ENCODE measurements at regions not wholly inside any gene's neighbourhood (a gene's known extent, or its start where the extent isn't known, plus 50 kb on each side); places are given as distances from the start of the nearest gene placed in this dataset.

DNA sequence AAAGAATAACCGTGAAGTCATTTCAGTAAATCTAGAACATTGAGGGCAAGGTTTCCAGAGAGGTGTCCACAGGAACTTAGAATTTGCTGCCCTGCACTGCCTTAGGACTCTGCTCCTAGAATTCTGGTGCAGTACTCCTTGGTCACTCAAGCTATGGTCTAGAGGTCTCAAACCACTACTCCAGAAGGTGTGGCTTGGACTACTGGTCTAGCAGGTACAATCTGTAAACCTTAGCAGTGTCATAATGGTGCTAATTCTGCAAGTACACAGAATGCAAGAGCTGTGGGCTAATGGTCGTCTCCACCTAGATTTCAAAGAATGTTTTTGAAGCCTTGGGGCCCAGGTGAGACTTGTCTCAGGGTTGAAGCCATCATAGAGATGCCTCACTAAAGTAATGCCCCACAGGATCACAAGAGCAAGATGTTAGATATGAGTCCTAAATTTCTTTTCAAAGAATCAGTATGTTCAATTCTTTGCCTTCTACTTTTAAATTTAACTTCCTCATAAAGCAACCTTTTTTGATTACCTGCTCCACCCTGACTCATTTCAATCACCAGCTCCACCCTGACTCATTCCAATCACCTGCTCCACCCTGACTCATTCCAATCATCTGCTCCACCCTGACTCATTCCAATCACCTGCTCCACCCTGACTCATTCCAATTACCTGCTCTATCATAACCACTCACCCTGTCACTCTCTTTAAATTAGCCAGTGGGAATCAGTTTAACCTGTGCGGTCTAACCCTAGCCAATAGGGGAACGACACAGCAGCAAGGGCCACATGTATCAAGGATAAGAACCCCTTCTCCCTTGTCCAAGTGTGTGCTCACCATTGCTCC lies 1111.8 kb upstream of the ACO1 start:
- peaks cover 41% of the 10 kb centered on the region for H3K4me1 ChIP-seq
- POLR2A ChIA-PET: no interaction called here
- H3K27me3 ChIP-seq (replicated peaks; ENCODE audit: control insufficient read depth, insufficient read depth, low read length): no peaks in the 10 kb centered on the region
- no peak overlapping the region for H3K4me3 Mint-ChIP-seq (ENCODE audit: unreplicated experiment)
- no peaks in the 10 kb centered on the region for H3K9me3 ChIP-seq
- no peaks in the 10 kb centered on the region for H3K36me3 ChIP-seq (ENCODE audit: control insufficient read depth, insufficient read depth, low read length)
- no peaks in the 10 kb centered on the region for H3K36me3 Mint-ChIP-seq (ENCODE audit: insufficient read depth, unreplicated experiment)
- peak; percentile 42 to 56 for DNase-seq
- H3K27me3 Mint-ChIP-seq (ENCODE audit: insufficient read depth, unreplicated experiment): no peaks in the 10 kb centered on the region
- CTCF ChIA-PET: no interaction called here
- peaks cover 15% of the 10 kb centered on the region for H3K4me1 Mint-ChIP-seq (ENCODE audit: low read depth, unreplicated experiment)
- intact Hi-C loops (cut with micrococcal nuclease; ENCODE audit: unreplicated experiment): no loop called here
- no TSS peak for BruUV-seq (replicated peaks)
- TF ChIP-seq, protein P1, sequence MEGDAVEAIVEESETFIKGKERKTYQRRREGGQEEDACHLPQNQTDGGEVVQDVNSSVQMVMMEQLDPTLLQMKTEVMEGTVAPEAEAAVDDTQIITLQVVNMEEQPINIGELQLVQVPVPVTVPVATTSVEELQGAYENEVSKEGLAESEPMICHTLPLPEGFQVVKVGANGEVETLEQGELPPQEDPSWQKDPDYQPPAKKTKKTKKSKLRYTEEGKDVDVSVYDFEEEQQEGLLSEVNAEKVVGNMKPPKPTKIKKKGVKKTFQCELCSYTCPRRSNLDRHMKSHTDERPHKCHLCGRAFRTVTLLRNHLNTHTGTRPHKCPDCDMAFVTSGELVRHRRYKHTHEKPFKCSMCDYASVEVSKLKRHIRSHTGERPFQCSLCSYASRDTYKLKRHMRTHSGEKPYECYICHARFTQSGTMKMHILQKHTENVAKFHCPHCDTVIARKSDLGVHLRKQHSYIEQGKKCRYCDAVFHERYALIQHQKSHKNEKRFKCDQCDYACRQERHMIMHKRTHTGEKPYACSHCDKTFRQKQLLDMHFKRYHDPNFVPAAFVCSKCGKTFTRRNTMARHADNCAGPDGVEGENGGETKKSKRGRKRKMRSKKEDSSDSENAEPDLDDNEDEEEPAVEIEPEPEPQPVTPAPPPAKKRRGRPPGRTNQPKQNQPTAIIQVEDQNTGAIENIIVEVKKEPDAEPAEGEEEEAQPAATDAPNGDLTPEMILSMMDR (IDR thresholded peaks at IDR 0.05; ENCODE audit: insufficient read depth in 1 of 2, low read depth in 1 of 2, low read length in 1 of 2, severe bottlenecking in 1 of 2, unreplicated experiment in 1 of 2): no peak
- H3K4me3 ChIP-seq (ENCODE audit: low read depth, low read length): no peak overlapping the region
- peaks cover 10% of the 10 kb centered on the region for H3K9me3 Mint-ChIP-seq (ENCODE audit: unreplicated experiment)
- peak overlapping the region; percentile 83 for H3K27ac Mint-ChIP-seq (ENCODE audit: unreplicated experiment)

DNA sequence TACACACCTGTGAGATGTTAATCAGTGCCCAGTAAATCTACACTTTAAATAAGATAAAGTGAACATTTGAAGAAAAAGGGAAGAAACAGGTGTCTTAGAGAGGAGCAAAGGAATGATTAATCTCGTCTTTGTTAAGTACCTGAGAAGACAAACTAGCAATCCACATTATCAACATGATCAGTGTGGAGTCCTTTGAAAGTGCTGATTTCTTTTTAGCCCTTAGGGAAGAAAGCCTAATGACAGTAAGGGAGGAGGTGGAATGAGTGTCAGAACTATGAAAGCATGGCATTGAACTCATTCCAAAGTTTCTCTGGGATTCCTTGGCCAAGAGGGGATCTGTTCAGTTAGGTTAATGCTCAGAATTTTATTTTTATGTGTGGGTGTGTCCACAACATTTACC lies 1109.0 kb upstream of the ACO1 start:
- no TSS peak for BruUV-seq (replicated peaks)
- Histone ChIP-seq H3K9me3 (no peaks in the 10 kb centered on the region), H3K4me1 (peaks cover 41% of the 10 kb centered on the region), H3K4me3 (ENCODE audit: low read depth, low read length) (no peak overlapping the region), H3K27me3 (replicated peaks; ENCODE audit: control insufficient read depth, insufficient read depth, low read length) (no peaks in the 10 kb centered on the region), H3K36me3 (ENCODE audit: control insufficient read depth, insufficient read depth, low read length) (no peaks in the 10 kb centered on the region)
- DNase-seq: no peak
- intact Hi-C loops (cut with micrococcal nuclease; ENCODE audit: unreplicated experiment): no loop called here
- TF ChIP-seq, protein P1 (IDR thresholded peaks at IDR 0.05; ENCODE audit: insufficient read depth in 1 of 2, low read depth in 1 of 2, low read length in 1 of 2, severe bottlenecking in 1 of 2, unreplicated experiment in 1 of 2): no peak
- Mint-ChIP-seq H3K4me3 (ENCODE audit: unreplicated experiment) (no peak overlapping the region), H3K9me3 (ENCODE audit: unreplicated experiment) (peaks cover 10% of the 10 kb centered on the region), H3K4me1 (ENCODE audit: low read depth, unreplicated experiment) (peaks cover 8% of the 10 kb centered on the region), H3K36me3 (ENCODE audit: insufficient read depth, unreplicated experiment) (no peaks in the 10 kb centered on the region), H3K27me3 (ENCODE audit: insufficient read depth, unreplicated experiment) (no peaks in the 10 kb centered on the region), H3K27ac (ENCODE audit: unreplicated experiment) (peak overlapping the region; percentile 25)
- ChIA-PET POLR2A (no interaction called here), CTCF (no interaction called here)

GRCh38 chr9:31290731-31291130 lies 1093.7 kb upstream of the ACO1 start:
- no peak overlapping the region for H3K4me3 Mint-ChIP-seq (ENCODE audit: unreplicated experiment)
- no TSS peak for BruUV-seq (replicated peaks)
- intact Hi-C loops (cut with micrococcal nuclease; ENCODE audit: unreplicated experiment): no loop called here
- TF ChIP-seq, protein P1 (IDR thresholded peaks at IDR 0.05; ENCODE audit: insufficient read depth in 1 of 2, low read depth in 1 of 2, low read length in 1 of 2, severe bottlenecking in 1 of 2, unreplicated experiment in 1 of 2): no peak
- no peaks in the 10 kb centered on the region for H3K9me3 Mint-ChIP-seq (ENCODE audit: unreplicated experiment)
- no peak overlapping the region for H3K27ac Mint-ChIP-seq (ENCODE audit: unreplicated experiment)
- CTCF ChIA-PET: no interaction called here
- no peak for DNase-seq
- no peaks in the 10 kb centered on the region for H3K27me3 Mint-ChIP-seq (ENCODE audit: insufficient read depth, unreplicated experiment)
- H3K4me1 Mint-ChIP-seq (ENCODE audit: low read depth, unreplicated experiment): no peaks in the 10 kb centered on the region
- POLR2A ChIA-PET: no interaction called here
- H3K9me3 ChIP-seq: no peaks in the 10 kb centered on the region
- H3K4me3 ChIP-seq (ENCODE audit: low read depth, low read length): no peak overlapping the region
- no peaks in the 10 kb centered on the region for H3K36me3 Mint-ChIP-seq (ENCODE audit: insufficient read depth, unreplicated experiment)
- H3K27me3 ChIP-seq (replicated peaks; ENCODE audit: control insufficient read depth, insufficient read depth, low read length): no peaks in the 10 kb centered on the region
- H3K4me1 ChIP-seq: no peaks in the 10 kb centered on the region
- H3K36me3 ChIP-seq (ENCODE audit: control insufficient read depth, insufficient read depth, low read length): no peaks in the 10 kb centered on the region
